Nephron progenitor cell (in vitro differentiated cells): ENCODE measurements at regions not wholly inside any gene's neighbourhood (a gene's known extent, or its start where the extent isn't known, plus 50 kb on each side); places are given as distances from the start of the nearest gene placed in this dataset.
A peak's percentile ranks its signal among the peaks of the same experiment; 100 is the strongest.

Experiments
- DNase-seq: peaks from one replicate; pipeline ENCODE4 v3.0.0; 2021
- H3K27ac Mint-ChIP-seq: 2 replicates; pipeline ENCODE4 v1.8.0; 2021; ENCODE audit warnings: mild to moderate bottlenecking, moderate library complexity, mixed read lengths
- H3K27me3 Mint-ChIP-seq: 2 replicates; pipeline ENCODE4 v1.8.0; 2021; ENCODE audit warnings: mild to moderate bottlenecking, low read depth, mixed read lengths; ENCODE audit not compliant: poor library complexity
- H3K36me3 Mint-ChIP-seq: 2 replicates; pipeline ENCODE4 v1.8.0; 2021; ENCODE audit warnings: low read depth, mixed read lengths
- H3K4me1 Mint-ChIP-seq: 2 replicates; pipeline ENCODE4 v1.8.0; 2021; ENCODE audit warnings: mixed read lengths
- H3K4me3 Mint-ChIP-seq: 2 replicates; pipeline ENCODE4 v1.8.0; 2021; ENCODE audit warnings: mild to moderate bottlenecking, moderate library complexity, mixed read lengths
- H3K9me3 Mint-ChIP-seq: 2 replicates; pipeline ENCODE4 v1.8.0; 2021; ENCODE audit warnings: mild to moderate bottlenecking, moderate library complexity, mixed read lengths
- TF ChIP-seq, protein P1 (sequence below): fragments of 200-600 bp; sonication (generic); IDR thresholded peaks from 2 replicates; pipeline ENCODE4 v1.5.0; 2021; ENCODE audit warnings: antibody characterized with exemption

DNA sequence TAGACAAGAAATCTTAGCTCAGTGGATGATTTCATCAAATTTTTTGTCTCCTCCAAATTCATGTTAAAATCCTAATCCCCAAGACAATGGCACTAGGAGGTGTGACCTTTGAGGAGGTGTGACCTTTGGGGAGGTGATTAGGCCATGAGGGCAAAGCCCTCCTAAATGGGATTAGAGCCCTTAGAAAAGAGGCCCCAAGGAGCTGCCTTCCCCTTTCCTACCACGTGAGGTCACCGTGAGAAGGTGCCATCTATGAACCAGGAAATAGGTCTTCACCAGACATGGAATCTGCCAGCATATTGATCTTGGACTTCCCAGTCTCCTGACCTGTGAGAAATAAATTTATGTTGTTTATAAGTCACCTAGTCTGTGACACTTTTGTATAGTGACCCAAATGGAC lies 138.7 kb downstream of the TRIM29 start:
- H3K4me3 Mint-ChIP-seq = no peak overlapping the region
- H3K4me1 Mint-ChIP-seq = peaks cover 22% of the 10 kb centered on the region
- TF ChIP-seq, protein P1, sequence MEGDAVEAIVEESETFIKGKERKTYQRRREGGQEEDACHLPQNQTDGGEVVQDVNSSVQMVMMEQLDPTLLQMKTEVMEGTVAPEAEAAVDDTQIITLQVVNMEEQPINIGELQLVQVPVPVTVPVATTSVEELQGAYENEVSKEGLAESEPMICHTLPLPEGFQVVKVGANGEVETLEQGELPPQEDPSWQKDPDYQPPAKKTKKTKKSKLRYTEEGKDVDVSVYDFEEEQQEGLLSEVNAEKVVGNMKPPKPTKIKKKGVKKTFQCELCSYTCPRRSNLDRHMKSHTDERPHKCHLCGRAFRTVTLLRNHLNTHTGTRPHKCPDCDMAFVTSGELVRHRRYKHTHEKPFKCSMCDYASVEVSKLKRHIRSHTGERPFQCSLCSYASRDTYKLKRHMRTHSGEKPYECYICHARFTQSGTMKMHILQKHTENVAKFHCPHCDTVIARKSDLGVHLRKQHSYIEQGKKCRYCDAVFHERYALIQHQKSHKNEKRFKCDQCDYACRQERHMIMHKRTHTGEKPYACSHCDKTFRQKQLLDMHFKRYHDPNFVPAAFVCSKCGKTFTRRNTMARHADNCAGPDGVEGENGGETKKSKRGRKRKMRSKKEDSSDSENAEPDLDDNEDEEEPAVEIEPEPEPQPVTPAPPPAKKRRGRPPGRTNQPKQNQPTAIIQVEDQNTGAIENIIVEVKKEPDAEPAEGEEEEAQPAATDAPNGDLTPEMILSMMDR = no peak
- H3K36me3 Mint-ChIP-seq = no peaks in the 10 kb centered on the region
- peaks cover 17% of the 10 kb centered on the region for H3K27me3 Mint-ChIP-seq
- no peak for DNase-seq
- H3K9me3 Mint-ChIP-seq = peaks cover 15% of the 10 kb centered on the region
- no peak overlapping the region for H3K27ac Mint-ChIP-seq

DNA sequence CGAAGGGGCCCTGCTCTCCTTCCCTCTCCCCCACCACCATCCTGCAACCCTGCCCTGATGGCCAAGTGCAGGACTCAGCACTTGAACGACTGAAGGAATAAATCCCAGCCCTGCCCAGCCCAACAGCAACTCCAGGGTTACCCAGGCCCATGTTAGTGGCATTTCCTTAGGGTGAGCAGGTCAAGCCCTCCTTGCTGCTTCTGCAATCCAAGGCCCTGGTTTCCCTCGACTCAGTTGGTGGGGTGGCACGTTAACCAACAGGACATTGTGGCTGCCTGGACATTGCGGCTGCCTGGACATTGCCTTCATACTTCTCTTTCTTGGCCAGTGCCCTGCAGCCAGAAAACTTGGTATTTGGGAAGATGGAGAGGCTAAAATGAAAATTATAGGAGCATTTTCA lies 141.4 kb downstream of the TRIM29 start:
- no peak for DNase-seq
- Mint-ChIP-seq H3K4me1 (peaks cover 25% of the 10 kb centered on the region), H3K9me3 (peaks cover 15% of the 10 kb centered on the region), H3K27me3 (peaks cover 13% of the 10 kb centered on the region), H3K4me3 (no peak overlapping the region), H3K27ac (no peak overlapping the region), H3K36me3 (no peaks in the 10 kb centered on the region)
- TF ChIP-seq, protein P1 = no peak

DNA sequence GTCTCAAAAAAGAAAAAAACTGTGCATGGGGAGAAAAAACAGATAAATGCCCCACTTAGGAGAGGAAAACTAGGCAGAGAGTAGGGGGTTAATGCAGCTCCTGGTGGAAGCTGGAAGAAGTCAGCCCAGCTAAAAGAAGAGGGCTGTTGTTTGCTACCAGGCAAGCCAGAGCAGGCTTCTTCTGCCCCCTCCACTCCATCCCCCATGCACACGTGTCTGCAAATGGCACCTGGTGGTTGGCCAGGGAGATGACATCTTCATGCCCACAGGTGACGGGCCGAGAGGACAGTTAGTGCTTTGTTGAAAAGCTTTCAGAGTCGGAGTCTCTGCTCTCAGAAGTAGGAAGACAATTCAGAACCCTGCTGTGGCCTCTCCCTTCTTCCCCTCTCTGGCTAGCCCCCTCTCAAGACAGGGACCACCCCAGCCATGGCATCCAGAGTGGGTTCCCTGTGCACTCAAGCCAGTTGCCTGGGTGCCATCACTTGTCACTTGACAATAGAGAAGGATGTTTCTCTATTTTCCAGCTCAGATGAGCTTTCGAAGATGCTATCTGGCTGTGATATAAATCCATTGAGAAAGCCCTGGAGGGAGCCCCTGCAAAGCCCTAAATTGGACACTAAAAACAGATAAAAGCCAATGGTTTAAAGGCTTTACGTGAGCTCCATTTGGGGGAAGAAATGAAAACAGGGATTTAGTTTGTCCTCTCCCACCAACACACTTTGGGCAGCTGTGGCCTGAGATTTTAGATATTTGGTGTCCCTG lies 142.0 kb downstream of the TRIM29 start:
- H3K4me1 Mint-ChIP-seq = peaks cover 27% of the 10 kb centered on the region
- H3K27ac Mint-ChIP-seq = no peak overlapping the region
- no peak overlapping the region for H3K4me3 Mint-ChIP-seq
- no peaks in the 10 kb centered on the region for H3K36me3 Mint-ChIP-seq
- H3K9me3 Mint-ChIP-seq = peaks cover 15% of the 10 kb centered on the region
- peaks cover 12% of the 10 kb centered on the region for H3K27me3 Mint-ChIP-seq
- DNase-seq = no peak
- TF ChIP-seq, protein P1 = no peak

DNA sequence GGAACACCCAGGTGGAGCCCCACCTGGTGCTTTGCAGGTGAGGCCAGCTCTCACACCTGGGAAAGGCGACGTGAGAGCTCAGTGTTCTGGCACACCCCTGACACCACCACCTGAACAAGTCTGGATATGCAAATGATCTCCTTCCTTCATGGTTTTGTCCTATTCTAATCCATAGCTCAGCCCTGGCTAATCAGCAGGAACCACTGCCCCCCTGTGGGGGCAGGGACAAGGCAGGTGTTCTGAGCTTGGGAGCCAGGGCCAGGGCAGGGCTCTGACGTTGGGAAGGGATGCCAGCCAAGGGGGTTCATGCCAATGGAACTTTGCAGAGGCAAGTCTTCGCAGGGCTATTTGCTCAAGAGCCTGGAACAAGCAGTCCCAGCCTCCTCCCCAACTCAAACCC lies 144.2 kb downstream of the TRIM29 start:
- peaks cover 19% of the 10 kb centered on the region for H3K27me3 Mint-ChIP-seq
- H3K4me1 Mint-ChIP-seq = peaks cover 39% of the 10 kb centered on the region
- H3K9me3 Mint-ChIP-seq = no peaks in the 10 kb centered on the region
- no peak overlapping the region for H3K27ac Mint-ChIP-seq
- TF ChIP-seq, protein P1 = no peak
- DNase-seq = no peak
- no peaks in the 10 kb centered on the region for H3K36me3 Mint-ChIP-seq
- no peak overlapping the region for H3K4me3 Mint-ChIP-seq

DNA sequence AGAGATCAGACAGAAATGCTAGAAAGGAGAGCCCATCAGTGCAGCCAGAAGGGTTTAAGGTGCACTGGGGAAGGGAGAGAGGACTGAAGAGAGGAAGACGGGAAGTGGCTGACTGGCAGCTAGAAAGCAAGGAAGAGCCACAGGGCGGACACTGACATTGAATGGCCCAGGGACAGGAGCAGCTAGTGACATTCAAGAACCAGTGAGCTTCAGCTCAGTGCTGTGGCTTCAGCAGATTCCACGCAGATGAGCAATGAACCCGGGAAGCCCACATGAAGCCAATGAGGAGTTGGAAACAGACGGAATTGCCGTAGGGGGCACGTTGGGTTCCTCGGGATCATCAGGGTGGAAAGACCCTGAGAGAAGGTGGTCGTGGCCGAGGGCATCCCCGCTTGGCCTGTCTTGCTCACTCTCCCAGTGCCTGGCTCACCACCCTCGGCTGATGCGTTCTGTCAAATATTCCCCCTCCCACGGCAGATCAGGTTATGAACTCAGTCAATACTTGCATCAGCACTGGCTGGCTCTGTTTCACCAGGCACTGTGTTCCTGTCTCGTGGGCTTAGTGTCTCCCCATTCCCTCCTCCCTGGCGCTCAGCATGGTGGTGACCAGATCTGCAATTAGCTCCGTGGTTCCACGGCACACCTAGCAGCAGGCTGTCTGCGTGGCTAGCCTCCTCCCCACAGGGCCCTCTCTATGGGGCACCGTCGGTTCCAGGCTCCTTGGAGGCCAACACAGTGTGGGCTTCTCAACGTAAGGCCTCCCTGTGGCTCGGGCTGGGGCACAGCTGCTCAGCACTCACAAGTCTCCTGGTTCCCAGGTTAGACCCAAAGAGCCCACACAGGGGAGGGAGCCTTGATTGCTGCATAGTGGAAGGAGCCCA lies 145.5 kb downstream of the TRIM29 start:
- Mint-ChIP-seq H3K27me3 (peaks cover 23% of the 10 kb centered on the region), H3K9me3 (no peaks in the 10 kb centered on the region), H3K36me3 (no peaks in the 10 kb centered on the region), H3K27ac (no peak overlapping the region), H3K4me3 (peak overlapping the region; percentile 3), H3K4me1 (peaks cover 50% of the 10 kb centered on the region)
- TF ChIP-seq, protein P1 = no peak
- no peak for DNase-seq
